Nucleus accumbens (tissue), 56 donors: ENCODE measurements at regions not wholly inside any gene's neighbourhood (a gene's known extent, or its start where the extent isn't known, plus 50 kb on each side); places are given as distances from the start of the nearest gene placed in this dataset.
"Not testable (repeated sequence)": the region's sequence is repeated elsewhere in the genome, so short reads cannot be mapped to it uniquely, and the experiment has no call there.

Experiments used
- DNase-seq, 56 donors: peaks; one replicate each; lab custom pipeline; 2025; lab: John Stamatoyannopoulos, UW

GRCh38 chr3:159339131-159339530 lies 537.3 kb downstream of the MFSD1 start:
- no peak for DNase-seq

- DNase-seq, result no peak
These were observed 539.1 kb downstream of the MFSD1 start for GRCh38 chr3:159340877-159341500.

- DNase-seq, result no peak
These were observed 544.5 kb downstream of the MFSD1 start for GRCh38 chr3:159346271-159346903.

GRCh38 chr3:159348431-159348830 lies 546.6 kb downstream of the MFSD1 start:
- no peak for DNase-seq

- peak in 16 of 56 donors; percentile 0 to 43 (median 8) for DNase-seq
These were observed 554.8 kb downstream of the MFSD1 start for GRCh38 chr3:159356606-159357005.

GRCh38 chr3:159364511-159364910 lies 562.7 kb downstream of the MFSD1 start:
- DNase-seq, result no peak

GRCh38 chr3:159366476-159366875 lies 564.6 kb downstream of the MFSD1 start:
- no peak for DNase-seq

GRCh38 chr3:159371961-159372360 lies 570.1 kb downstream of the MFSD1 start:
- no peak for DNase-seq

- DNase-seq, result no peak
These were observed 576.7 kb downstream of the MFSD1 start for GRCh38 chr3:159378396-159379194.

GRCh38 chr3:159380891-159381290 lies 579.0 kb downstream of the MFSD1 start:
- DNase-seq, result no peak

GRCh38 chr3:159390656-159391212 lies 588.9 kb downstream of the MFSD1 start:
- DNase-seq, result no peak

GRCh38 chr3:159397683-159398082 lies 591.0 kb upstream of the IL12A start:
- not testable (repeated sequence) for DNase-seq

GRCh38 chr3:159401069-159401468 lies 587.6 kb upstream of the IL12A start:
- no peak for DNase-seq

GRCh38 chr3:159409711-159410110 lies 578.9 kb upstream of the IL12A start:
- DNase-seq, result not testable (repeated sequence)

- DNase-seq, result no peak
These were observed 575.3 kb upstream of the IL12A start for GRCh38 chr3:159413319-159413718.

GRCh38 chr3:159416856-159417255 lies 571.8 kb upstream of the IL12A start:
- DNase-seq, result no peak

- DNase-seq, result no peak
These were observed 570.9 kb upstream of the IL12A start for GRCh38 chr3:159417761-159418160.

GRCh38 chr3:159418571-159419526 lies 569.8 kb upstream of the IL12A start:
- no peak for DNase-seq

GRCh38 chr3:159429702-159430101 lies 558.9 kb upstream of the IL12A start:
- no peak for DNase-seq

- DNase-seq, result peak in 8 of 56 donors; percentile 2 to 45 (median 18)
These were observed 555.8 kb upstream of the IL12A start for GRCh38 chr3:159432682-159433340.
